H9 (cell line): ENCODE measurements at regions not wholly inside any gene's neighbourhood (a gene's known extent, or its start where the extent isn't known, plus 50 kb on each side); places are given as distances from the start of the nearest gene placed in this dataset.

Source experiments
- DNase-seq: peaks from one replicate; pipeline ENCODE4 v3.0.0-alpha.2; 2017
- H2AFZ ChIP-seq: one replicate; pipeline ENCODE4 v1.6.1; 2013; ENCODE audit warnings: mild to moderate bottlenecking, low read length, control low read depth, moderate library complexity
- H2AK5ac ChIP-seq: 2 replicates; pipeline ENCODE4 v1.6.1; 2013; ENCODE audit warnings: low read length, control low read depth, mixed read lengths; ENCODE audit not compliant: insufficient read length
- H2BK120ac ChIP-seq: one replicate; pipeline ENCODE4 v1.6.1; 2013; ENCODE audit warnings: low read depth, mild to moderate bottlenecking, low read length, control low read depth, inconsistent platforms; ENCODE audit not compliant: poor library complexity, severe bottlenecking
- H2BK12ac ChIP-seq: 2 replicates; pipeline ENCODE4 v1.6.1; 2013; ENCODE audit warnings: low read length, control low read depth, mixed read lengths, low read depth; ENCODE audit not compliant: insufficient read length
- H2BK15ac ChIP-seq: 2 replicates; pipeline ENCODE4 v1.6.1; 2013; ENCODE audit warnings: low read depth, low read length, control low read depth
- H2BK20ac ChIP-seq: one replicate; pipeline ENCODE4 v1.6.1; 2013; ENCODE audit warnings: low read depth, mild to moderate bottlenecking, low read length, control low read depth, inconsistent platforms; ENCODE audit not compliant: poor library complexity, severe bottlenecking
- H2BK5ac ChIP-seq: 2 replicates; pipeline ENCODE4 v1.6.1; 2013; ENCODE audit warnings: low read length, control low read depth, mixed read lengths; ENCODE audit not compliant: insufficient read length
- H3K14ac ChIP-seq: 2 replicates; pipeline ENCODE4 v1.6.1; 2013; ENCODE audit warnings: low read length, control low read depth; ENCODE audit not compliant: insufficient read depth
- H3K18ac ChIP-seq: 2 replicates; pipeline ENCODE4 v1.6.1; 2013; ENCODE audit warnings: low read depth, mild to moderate bottlenecking, mixed read lengths, low read length, control low read depth; ENCODE audit not compliant: insufficient read length
- H3K23ac ChIP-seq: 2 replicates; pipeline ENCODE4 v1.6.1; 2013; ENCODE audit warnings: low read length, control low read depth, mixed read lengths, low read depth; ENCODE audit not compliant: insufficient read length
- H3K23me2 ChIP-seq: 2 replicates; pipeline ENCODE4 v1.6.1; 2013; ENCODE audit warnings: low read depth, mild to moderate bottlenecking, mixed read lengths, low read length, control low read depth; ENCODE audit not compliant: insufficient read length, poor library complexity, severe bottlenecking
- H3K27ac ChIP-seq: 2 replicates; pipeline ENCODE4 v1.5.1; 2013; ENCODE audit warnings: low read length, control low read depth, mixed read lengths, low read depth; ENCODE audit not compliant: insufficient read length
- H3K27me3 ChIP-seq: 2 replicates; pipeline ENCODE4 v1.6.1; 2013; ENCODE audit warnings: low read length, control low read depth, inconsistent platforms; ENCODE audit not compliant: insufficient read depth
- H3K4ac ChIP-seq: 2 replicates; pipeline ENCODE4 v1.6.1; 2013; ENCODE audit warnings: low read depth, mild to moderate bottlenecking, control low read depth, inconsistent platforms, low read length, moderate library complexity
- H3K4me1 ChIP-seq: 2 replicates; pipeline ENCODE4 v1.6.1; 2013; ENCODE audit warnings: low read length, control low read depth, inconsistent platforms; ENCODE audit not compliant: insufficient read depth
- H3K4me2 ChIP-seq: 2 replicates; pipeline ENCODE4 v1.6.1; 2013; ENCODE audit warnings: low read length, control low read depth, mixed read lengths; ENCODE audit not compliant: insufficient read length, insufficient read depth
- H3K56ac ChIP-seq: 2 replicates; pipeline ENCODE4 v1.6.1; 2013; ENCODE audit warnings: low read depth, mild to moderate bottlenecking, mixed read lengths, low read length, control low read depth; ENCODE audit not compliant: insufficient read length
- H3K79me1 ChIP-seq: 2 replicates; pipeline ENCODE4 v1.6.1; 2013; ENCODE audit warnings: low read depth, mild to moderate bottlenecking, moderate library complexity, low read length, control low read depth, inconsistent platforms; ENCODE audit not compliant: insufficient read depth, poor library complexity, severe bottlenecking
- H3K79me2 ChIP-seq: 2 replicates; pipeline ENCODE4 v1.6.1; 2013; ENCODE audit warnings: low read length, control low read depth, inconsistent platforms; ENCODE audit not compliant: insufficient read depth
- H3K9ac ChIP-seq: 2 replicates; pipeline ENCODE4 v1.6.1; 2013; ENCODE audit warnings: low read length, control low read depth, mixed read lengths; ENCODE audit not compliant: insufficient read length; ENCODE audit errors: extremely low read depth
- H3K9me3 ChIP-seq: one replicate; pipeline ENCODE4 v1.6.1; 2013; ENCODE audit warnings: low read depth, low read length, inconsistent platforms; ENCODE audit not compliant: control insufficient read depth
- H3T11ph ChIP-seq: one replicate; pipeline ENCODE4 v1.6.1; 2013; ENCODE audit warnings: mild to moderate bottlenecking, low read length, control low read depth, inconsistent platforms
- H4K20me1 ChIP-seq: one replicate; pipeline ENCODE4 v1.6.1; 2013; ENCODE audit not compliant: control insufficient read depth, insufficient read length, insufficient read depth
- H4K5ac ChIP-seq: 2 replicates; pipeline ENCODE4 v1.6.1; 2013; ENCODE audit warnings: low read depth, mild to moderate bottlenecking, mixed read lengths, low read length, control low read depth; ENCODE audit not compliant: insufficient read length
- H4K8ac ChIP-seq: replicated peaks from 2 replicates; pipeline ENCODE4 v1.6.1; 2013; ENCODE audit warnings: low read length, control low read depth, mixed read lengths, low read depth; ENCODE audit not compliant: insufficient read length
- H4K91ac ChIP-seq: 2 replicates; pipeline ENCODE4 v1.6.1; 2013; ENCODE audit warnings: low read depth, mild to moderate bottlenecking, moderate library complexity, mixed read lengths, low read length, control low read depth; ENCODE audit not compliant: insufficient read length
- H3K27ac Mint-ChIP-seq, 3 experiments: 2 replicates in 2 of 3; 3 replicates in 1 of 3; pipeline ENCODE4 v1.8.0; 2020 to 2021; ENCODE audit warnings: mixed read lengths in 3 of 3, mild to moderate bottlenecking in 1 of 3, moderate library complexity in 1 of 3
- H3K27me3 Mint-ChIP-seq: 2 replicates; pipeline ENCODE4 v1.8.0; 2021; ENCODE audit warnings: low read depth, mild to moderate bottlenecking, moderate library complexity, mixed read lengths
- H3K36me3 Mint-ChIP-seq, 3 experiments: 2 replicates in 2 of 3; 3 replicates in 1 of 3; pipeline ENCODE4 v1.8.0; 2020 to 2021; ENCODE audit warnings: low read depth in 3 of 3, mixed read lengths in 3 of 3; ENCODE audit not compliant: insufficient read depth in 1 of 3
- H3K4me1 Mint-ChIP-seq, 2 experiments: 2 replicates each; pipeline ENCODE4 v1.8.0; 2020; ENCODE audit warnings: mixed read lengths in 2 of 2
- H3K4me3 Mint-ChIP-seq, 2 experiments: 2 replicates in 1 of 2; 3 replicates in 1 of 2; pipeline ENCODE4 v1.8.0; 2020 to 2021; ENCODE audit warnings: mild to moderate bottlenecking in 2 of 2, mixed read lengths in 2 of 2, moderate library complexity in 1 of 2
- H3K9me3 Mint-ChIP-seq, 2 experiments: 2 replicates in 1 of 2; 3 replicates in 1 of 2; pipeline ENCODE4 v1.8.0; 2020; ENCODE audit warnings: mild to moderate bottlenecking in 2 of 2, mixed read lengths in 2 of 2, moderate library complexity in 1 of 2
- WGBS: extraction: QIAGEN DNeasy Blood & Tissue Kit; methylation state at CpG from one replicate; pipeline ENCODE4 v1.1.7; 2013; ENCODE audit warnings: missing lambda C conversion rate, low lambda C conversion rate, mixed read lengths; ENCODE audit not compliant: insufficient read length; ENCODE audit errors: extremely low coverage; 5-methylcytosine and 5-hydroxymethylcytosine counted together
- TF ChIP-seq, protein P1 (sequence below): fragments of 200-600 bp; sonication (generic); conservative IDR thresholded peaks from 3 replicates; pipeline ENCODE4 v1.8.0; 2021; ENCODE audit warnings: antibody characterized with exemption, mild to moderate bottlenecking

- no peak overlapping the region for H3K4me2 ChIP-seq
- H2AFZ ChIP-seq: no peak overlapping the region
- no peaks in the 10 kb centered on the region for H4K20me1 ChIP-seq
- H2BK5ac ChIP-seq: no peak overlapping the region
- Mint-ChIP-seq H3K4me1 (no peaks in the 10 kb centered on the region), H3K9me3 (no peaks in the 10 kb centered on the region), H3K36me3 (no peaks in the 10 kb centered on the region), H3K27me3 (no peaks in the 10 kb centered on the region), H3K4me3 (no peak overlapping the region), H3K27ac (no peak overlapping the region)
- no peak overlapping the region for H3K23ac ChIP-seq
- H4K8ac ChIP-seq: no peak overlapping the region
- no peak overlapping the region for H3T11ph ChIP-seq
- H3K79me2 ChIP-seq: no peaks in the 10 kb centered on the region
- H2BK20ac ChIP-seq: no peak overlapping the region
- no peak overlapping the region for H3K27ac ChIP-seq
- no peaks in the 10 kb centered on the region for H3K27me3 ChIP-seq
- DNase-seq: no peak
- no peaks in the 10 kb centered on the region for H3K79me1 ChIP-seq
- H2BK120ac ChIP-seq: no peak overlapping the region
- no peak overlapping the region for H3K56ac ChIP-seq
- no peak overlapping the region for H3K18ac ChIP-seq
- TF ChIP-seq, protein P1, sequence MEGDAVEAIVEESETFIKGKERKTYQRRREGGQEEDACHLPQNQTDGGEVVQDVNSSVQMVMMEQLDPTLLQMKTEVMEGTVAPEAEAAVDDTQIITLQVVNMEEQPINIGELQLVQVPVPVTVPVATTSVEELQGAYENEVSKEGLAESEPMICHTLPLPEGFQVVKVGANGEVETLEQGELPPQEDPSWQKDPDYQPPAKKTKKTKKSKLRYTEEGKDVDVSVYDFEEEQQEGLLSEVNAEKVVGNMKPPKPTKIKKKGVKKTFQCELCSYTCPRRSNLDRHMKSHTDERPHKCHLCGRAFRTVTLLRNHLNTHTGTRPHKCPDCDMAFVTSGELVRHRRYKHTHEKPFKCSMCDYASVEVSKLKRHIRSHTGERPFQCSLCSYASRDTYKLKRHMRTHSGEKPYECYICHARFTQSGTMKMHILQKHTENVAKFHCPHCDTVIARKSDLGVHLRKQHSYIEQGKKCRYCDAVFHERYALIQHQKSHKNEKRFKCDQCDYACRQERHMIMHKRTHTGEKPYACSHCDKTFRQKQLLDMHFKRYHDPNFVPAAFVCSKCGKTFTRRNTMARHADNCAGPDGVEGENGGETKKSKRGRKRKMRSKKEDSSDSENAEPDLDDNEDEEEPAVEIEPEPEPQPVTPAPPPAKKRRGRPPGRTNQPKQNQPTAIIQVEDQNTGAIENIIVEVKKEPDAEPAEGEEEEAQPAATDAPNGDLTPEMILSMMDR: no peak
- no peak overlapping the region for H2AK5ac ChIP-seq
- H3K9me3 ChIP-seq: no peaks in the 10 kb centered on the region
- H3K14ac ChIP-seq: no peak overlapping the region
- H2BK12ac ChIP-seq: no peak overlapping the region
- no peak overlapping the region for H2BK15ac ChIP-seq
- no CpG with 5 or more reads among the region's 4 CpGs for whole genome bisulfite sequencing
- H3K9ac ChIP-seq: no peak overlapping the region
- no peaks in the 10 kb centered on the region for H3K4me1 ChIP-seq
- H4K5ac ChIP-seq: no peak overlapping the region
- no peak overlapping the region for H3K4ac ChIP-seq
- H3K23me2 ChIP-seq: no peaks in the 10 kb centered on the region
- H4K91ac ChIP-seq: no peak overlapping the region
These were observed 318.2 kb downstream of the SAMD5 start for GRCh38 chr6:147826698-147827097.
